WTC11 (cell line): ENCODE measurements at regions not wholly inside any gene's neighbourhood (a gene's known extent, or its start where the extent isn't known, plus 50 kb on each side); places are given as distances from the start of the nearest gene placed in this dataset.

Experiments used
- ATAC-seq: fragments of 200-7000 bp; cut with Tn5 transposase; 2 replicates; pipeline ENCODE4 v1.10.0; 2021; ENCODE audit warnings: mild to moderate bottlenecking, moderate library complexity
- CTCF ChIA-PET: fragments of 300-600 bp; sonication (Branson Sonifier 250); formaldehyde crosslinking; loops from one replicate; lab custom pipeline; 2021; ENCODE audit warnings: antibody characterized with exemption; lab: Charles Lee
- POLR2A ChIA-PET: fragments of 350-600 bp; sonication (Branson Sonifier 250); formaldehyde crosslinking; loops from one replicate; lab custom pipeline; 2021; ENCODE audit warnings: antibody characterized with exemption; lab: Charles Lee
- DNase-seq: peaks from one replicate; pipeline ENCODE4 v3.0.0; 2021; ENCODE audit warnings: low spot score
- H3K27ac Mint-ChIP-seq: 2 replicates; pipeline ENCODE4 v1.8.0; 2021; ENCODE audit warnings: mixed read lengths
- H3K27me3 Mint-ChIP-seq: 2 replicates; pipeline ENCODE4 v1.8.0; 2021; ENCODE audit warnings: low read depth, mild to moderate bottlenecking, moderate library complexity, mixed read lengths
- H3K36me3 Mint-ChIP-seq: 2 replicates; pipeline ENCODE4 v1.8.0; 2021; ENCODE audit warnings: mixed read lengths
- H3K4me1 Mint-ChIP-seq: 2 replicates; pipeline ENCODE4 v1.8.0; 2022; ENCODE audit warnings: mixed read lengths
- H3K4me3 Mint-ChIP-seq: 2 replicates; pipeline ENCODE4 v1.8.0; 2021; ENCODE audit warnings: mild to moderate bottlenecking, moderate library complexity, mixed read lengths
- H3K9me3 Mint-ChIP-seq: 2 replicates; pipeline ENCODE4 v1.8.0; 2021; ENCODE audit warnings: mixed read lengths
- CREB1 ChIP-seq: sonication (generic); formaldehyde crosslinking; IDR thresholded peaks from 2 replicates; pipeline ENCODE4 v1.8.0; 2023; ENCODE audit warnings: mild to moderate bottlenecking, missing genetic modification reagents
- ELF4 ChIP-seq: sonication (generic); formaldehyde crosslinking; IDR thresholded peaks from 2 replicates; pipeline ENCODE4 v1.8.1; 2022; ENCODE audit warnings: low read depth, mild to moderate bottlenecking, moderate library complexity, missing genetic modification reagents
- FOXJ3 ChIP-seq: sonication (generic); formaldehyde crosslinking; IDR thresholded peaks from 2 replicates; pipeline ENCODE4 v1.9.0; 2021; ENCODE audit warnings: missing genetic modification reagents, mild to moderate bottlenecking, borderline replicate concordance
- IRF2 ChIP-seq: sonication (generic); formaldehyde crosslinking; IDR thresholded peaks from 2 replicates; pipeline ENCODE4 v1.8.0; 2022; ENCODE audit warnings: low read depth, missing genetic modification reagents, borderline replicate concordance
- MXD4 ChIP-seq: fragments of 250-450 bp; sonication (Bioruptor Pico); IDR thresholded peaks from 2 replicates; pipeline ENCODE4 v1.8.0; 2021; ENCODE audit warnings: mild to moderate bottlenecking, moderate library complexity, borderline replicate concordance
- NR1H2 ChIP-seq: sonication (generic); formaldehyde crosslinking; IDR thresholded peaks from 2 replicates; pipeline ENCODE4 v1.9.0; 2021; ENCODE audit warnings: mild to moderate bottlenecking, moderate library complexity, missing genetic modification reagents
- OVOL2 ChIP-seq: fragments of 250-450 bp; sonication (Bioruptor Pico); IDR thresholded peaks from 2 replicates; pipeline ENCODE4 v1.9.0; 2021; ENCODE audit warnings: mild to moderate bottlenecking, borderline replicate concordance
- PRRX2 ChIP-seq: fragments of 250-450 bp; sonication (Bioruptor Pico); IDR thresholded peaks from 2 replicates; pipeline ENCODE4 v1.8.0; 2021; ENCODE audit warnings: mild to moderate bottlenecking
- SOX15 ChIP-seq: fragments of 250-450 bp; sonication (Bioruptor Pico); IDR thresholded peaks from 2 replicates; pipeline ENCODE4 v1.9.0; 2021; ENCODE audit warnings: mild to moderate bottlenecking
- SP1 ChIP-seq: sonication (generic); formaldehyde crosslinking; conservative IDR thresholded peaks from 2 replicates; pipeline ENCODE4 v1.8.1; 2022; ENCODE audit warnings: missing genetic modification reagents
- ZBTB21 ChIP-seq: sonication (generic); formaldehyde crosslinking; IDR thresholded peaks from 2 replicates; pipeline ENCODE4 v1.8.1; 2023; ENCODE audit warnings: mild to moderate bottlenecking, missing genetic modification reagents, borderline replicate concordance
- ZNF317 ChIP-seq: sonication (generic); formaldehyde crosslinking; IDR thresholded peaks from 2 replicates; pipeline ENCODE4 v1.8.1; 2023; ENCODE audit warnings: low read depth, mild to moderate bottlenecking, moderate library complexity, missing genetic modification reagents, borderline replicate concordance
- TF ChIP-seq, protein P1 (sequence below): sonication (generic); formaldehyde crosslinking; IDR thresholded peaks from 2 replicates; pipeline ENCODE4 v1.8.0; 2022; ENCODE audit warnings: mild to moderate bottlenecking, missing genetic modification reagents
- TF ChIP-seq, protein P2 (sequence below): sonication (generic); formaldehyde crosslinking; IDR thresholded peaks from 2 replicates; pipeline ENCODE4 v1.8.1; 2023; ENCODE audit warnings: mild to moderate bottlenecking, missing genetic modification reagents, borderline replicate concordance
- TF ChIP-seq, protein P3 (sequence below): sonication (generic); formaldehyde crosslinking; IDR thresholded peaks from 2 replicates; pipeline ENCODE4 v1.8.0; 2023; ENCODE audit warnings: missing genetic modification reagents, mild to moderate bottlenecking, borderline replicate concordance
- TF ChIP-seq, protein P4 (sequence below): sonication (generic); formaldehyde crosslinking; IDR thresholded peaks from 2 replicates; pipeline ENCODE4 v1.8.1; 2023; ENCODE audit warnings: mild to moderate bottlenecking, missing genetic modification reagents

DNA sequence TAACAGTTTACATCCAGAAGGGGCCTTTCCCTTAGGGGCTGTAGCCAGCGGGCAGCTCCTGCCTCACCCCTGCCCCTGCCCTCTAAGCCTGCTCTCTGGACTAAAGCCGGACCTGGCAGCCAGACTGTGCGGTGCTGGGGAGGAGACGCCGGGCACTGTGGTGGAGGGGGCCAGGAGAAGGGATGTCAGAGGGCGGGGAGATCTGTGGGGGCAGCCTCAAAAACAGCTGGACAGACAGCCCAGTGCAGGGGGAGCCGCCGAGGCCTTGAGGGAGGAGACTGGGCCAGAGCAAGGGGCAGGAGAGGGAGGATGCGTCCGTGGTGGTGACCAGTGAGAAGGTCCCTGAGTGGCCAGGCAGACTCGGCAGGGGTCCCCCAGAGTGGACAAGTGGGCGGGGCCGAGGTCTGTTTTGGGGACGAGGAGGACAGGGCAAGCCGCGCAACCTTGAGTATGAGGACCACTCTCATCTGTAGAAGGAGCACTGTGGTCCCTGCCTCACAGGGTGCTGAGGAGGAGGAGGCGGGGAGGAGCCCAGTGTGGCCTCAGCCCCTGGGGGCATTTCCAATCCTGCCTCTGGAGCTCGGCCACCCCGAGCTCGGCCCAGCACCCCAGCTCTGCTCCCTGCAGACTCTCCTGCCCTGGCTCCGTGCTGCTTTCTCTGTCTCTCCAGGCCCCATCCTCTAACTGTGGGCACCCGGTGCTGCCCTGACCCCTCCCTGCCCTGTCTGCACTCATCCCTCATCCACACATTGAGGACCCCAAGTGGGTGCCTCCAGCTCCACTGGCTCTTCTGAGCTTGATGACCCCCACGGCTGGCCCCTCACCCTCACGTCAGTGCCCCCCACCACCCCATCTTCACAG is 59.2 kb upstream of the NKX1-1 start:
- Mint-ChIP-seq H3K36me3 (peaks cover 5% of the 10 kb centered on the region; the same call in 1 of the 2 replicates), H3K9me3 (peaks cover 15% of the 10 kb centered on the region), H3K4me1 (peaks cover 8% of the 10 kb centered on the region), H3K27me3 (no peaks in the 10 kb centered on the region; the same call in 1 of the 2 replicates), H3K4me3 (no peak overlapping the region), H3K27ac (no peak overlapping the region)
- TF ChIP-seq, protein P1, sequence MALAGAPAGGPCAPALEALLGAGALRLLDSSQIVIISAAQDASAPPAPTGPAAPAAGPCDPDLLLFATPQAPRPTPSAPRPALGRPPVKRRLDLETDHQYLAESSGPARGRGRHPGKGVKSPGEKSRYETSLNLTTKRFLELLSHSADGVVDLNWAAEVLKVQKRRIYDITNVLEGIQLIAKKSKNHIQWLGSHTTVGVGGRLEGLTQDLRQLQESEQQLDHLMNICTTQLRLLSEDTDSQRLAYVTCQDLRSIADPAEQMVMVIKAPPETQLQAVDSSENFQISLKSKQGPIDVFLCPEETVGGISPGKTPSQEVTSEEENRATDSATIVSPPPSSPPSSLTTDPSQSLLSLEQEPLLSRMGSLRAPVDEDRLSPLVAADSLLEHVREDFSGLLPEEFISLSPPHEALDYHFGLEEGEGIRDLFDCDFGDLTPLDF (CRISPR knock-in tag): no peak
- TF ChIP-seq, protein P2, sequence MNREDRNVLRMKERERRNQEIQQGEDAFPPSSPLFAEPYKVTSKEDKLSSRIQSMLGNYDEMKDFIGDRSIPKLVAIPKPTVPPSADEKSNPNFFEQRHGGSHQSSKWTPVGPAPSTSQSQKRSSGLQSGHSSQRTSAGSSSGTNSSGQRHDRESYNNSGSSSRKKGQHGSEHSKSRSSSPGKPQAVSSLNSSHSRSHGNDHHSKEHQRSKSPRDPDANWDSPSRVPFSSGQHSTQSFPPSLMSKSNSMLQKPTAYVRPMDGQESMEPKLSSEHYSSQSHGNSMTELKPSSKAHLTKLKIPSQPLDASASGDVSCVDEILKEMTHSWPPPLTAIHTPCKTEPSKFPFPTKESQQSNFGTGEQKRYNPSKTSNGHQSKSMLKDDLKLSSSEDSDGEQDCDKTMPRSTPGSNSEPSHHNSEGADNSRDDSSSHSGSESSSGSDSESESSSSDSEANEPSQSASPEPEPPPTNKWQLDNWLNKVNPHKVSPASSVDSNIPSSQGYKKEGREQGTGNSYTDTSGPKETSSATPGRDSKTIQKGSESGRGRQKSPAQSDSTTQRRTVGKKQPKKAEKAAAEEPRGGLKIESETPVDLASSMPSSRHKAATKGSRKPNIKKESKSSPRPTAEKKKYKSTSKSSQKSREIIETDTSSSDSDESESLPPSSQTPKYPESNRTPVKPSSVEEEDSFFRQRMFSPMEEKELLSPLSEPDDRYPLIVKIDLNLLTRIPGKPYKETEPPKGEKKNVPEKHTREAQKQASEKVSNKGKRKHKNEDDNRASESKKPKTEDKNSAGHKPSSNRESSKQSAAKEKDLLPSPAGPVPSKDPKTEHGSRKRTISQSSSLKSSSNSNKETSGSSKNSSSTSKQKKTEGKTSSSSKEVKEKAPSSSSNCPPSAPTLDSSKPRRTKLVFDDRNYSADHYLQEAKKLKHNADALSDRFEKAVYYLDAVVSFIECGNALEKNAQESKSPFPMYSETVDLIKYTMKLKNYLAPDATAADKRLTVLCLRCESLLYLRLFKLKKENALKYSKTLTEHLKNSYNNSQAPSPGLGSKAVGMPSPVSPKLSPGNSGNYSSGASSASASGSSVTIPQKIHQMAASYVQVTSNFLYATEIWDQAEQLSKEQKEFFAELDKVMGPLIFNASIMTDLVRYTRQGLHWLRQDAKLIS (CRISPR knock-in tag): no peak
- TF ChIP-seq MXD4 (CRISPR knock-in tag): no peak
- no peak for TF ChIP-seq FOXJ3 (CRISPR knock-in tag)
- no peak for TF ChIP-seq SOX15 (CRISPR knock-in tag)
- TF ChIP-seq ZBTB21 (CRISPR knock-in tag): no peak
- TF ChIP-seq PRRX2 (CRISPR knock-in tag): no peak
- TF ChIP-seq, protein P3, sequence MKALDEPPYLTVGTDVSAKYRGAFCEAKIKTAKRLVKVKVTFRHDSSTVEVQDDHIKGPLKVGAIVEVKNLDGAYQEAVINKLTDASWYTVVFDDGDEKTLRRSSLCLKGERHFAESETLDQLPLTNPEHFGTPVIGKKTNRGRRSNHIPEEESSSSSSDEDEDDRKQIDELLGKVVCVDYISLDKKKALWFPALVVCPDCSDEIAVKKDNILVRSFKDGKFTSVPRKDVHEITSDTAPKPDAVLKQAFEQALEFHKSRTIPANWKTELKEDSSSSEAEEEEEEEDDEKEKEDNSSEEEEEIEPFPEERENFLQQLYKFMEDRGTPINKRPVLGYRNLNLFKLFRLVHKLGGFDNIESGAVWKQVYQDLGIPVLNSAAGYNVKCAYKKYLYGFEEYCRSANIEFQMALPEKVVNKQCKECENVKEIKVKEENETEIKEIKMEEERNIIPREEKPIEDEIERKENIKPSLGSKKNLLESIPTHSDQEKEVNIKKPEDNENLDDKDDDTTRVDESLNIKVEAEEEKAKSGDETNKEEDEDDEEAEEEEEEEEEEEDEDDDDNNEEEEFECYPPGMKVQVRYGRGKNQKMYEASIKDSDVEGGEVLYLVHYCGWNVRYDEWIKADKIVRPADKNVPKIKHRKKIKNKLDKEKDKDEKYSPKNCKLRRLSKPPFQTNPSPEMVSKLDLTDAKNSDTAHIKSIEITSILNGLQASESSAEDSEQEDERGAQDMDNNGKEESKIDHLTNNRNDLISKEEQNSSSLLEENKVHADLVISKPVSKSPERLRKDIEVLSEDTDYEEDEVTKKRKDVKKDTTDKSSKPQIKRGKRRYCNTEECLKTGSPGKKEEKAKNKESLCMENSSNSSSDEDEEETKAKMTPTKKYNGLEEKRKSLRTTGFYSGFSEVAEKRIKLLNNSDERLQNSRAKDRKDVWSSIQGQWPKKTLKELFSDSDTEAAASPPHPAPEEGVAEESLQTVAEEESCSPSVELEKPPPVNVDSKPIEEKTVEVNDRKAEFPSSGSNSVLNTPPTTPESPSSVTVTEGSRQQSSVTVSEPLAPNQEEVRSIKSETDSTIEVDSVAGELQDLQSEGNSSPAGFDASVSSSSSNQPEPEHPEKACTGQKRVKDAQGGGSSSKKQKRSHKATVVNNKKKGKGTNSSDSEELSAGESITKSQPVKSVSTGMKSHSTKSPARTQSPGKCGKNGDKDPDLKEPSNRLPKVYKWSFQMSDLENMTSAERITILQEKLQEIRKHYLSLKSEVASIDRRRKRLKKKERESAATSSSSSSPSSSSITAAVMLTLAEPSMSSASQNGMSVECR (CRISPR knock-in tag): no peak
- no peak for TF ChIP-seq ZNF317 (CRISPR knock-in tag)
- no peak for TF ChIP-seq NR1H2 (CRISPR knock-in tag)
- TF ChIP-seq ELF4 (CRISPR knock-in tag): no peak
- no peak for TF ChIP-seq SP1 (CRISPR knock-in tag)
- TF ChIP-seq CREB1 (CRISPR knock-in tag): no peak
- no peak for TF ChIP-seq IRF2 (CRISPR knock-in tag)
- no peak for TF ChIP-seq OVOL2 (CRISPR knock-in tag)
- TF ChIP-seq, protein P4, sequence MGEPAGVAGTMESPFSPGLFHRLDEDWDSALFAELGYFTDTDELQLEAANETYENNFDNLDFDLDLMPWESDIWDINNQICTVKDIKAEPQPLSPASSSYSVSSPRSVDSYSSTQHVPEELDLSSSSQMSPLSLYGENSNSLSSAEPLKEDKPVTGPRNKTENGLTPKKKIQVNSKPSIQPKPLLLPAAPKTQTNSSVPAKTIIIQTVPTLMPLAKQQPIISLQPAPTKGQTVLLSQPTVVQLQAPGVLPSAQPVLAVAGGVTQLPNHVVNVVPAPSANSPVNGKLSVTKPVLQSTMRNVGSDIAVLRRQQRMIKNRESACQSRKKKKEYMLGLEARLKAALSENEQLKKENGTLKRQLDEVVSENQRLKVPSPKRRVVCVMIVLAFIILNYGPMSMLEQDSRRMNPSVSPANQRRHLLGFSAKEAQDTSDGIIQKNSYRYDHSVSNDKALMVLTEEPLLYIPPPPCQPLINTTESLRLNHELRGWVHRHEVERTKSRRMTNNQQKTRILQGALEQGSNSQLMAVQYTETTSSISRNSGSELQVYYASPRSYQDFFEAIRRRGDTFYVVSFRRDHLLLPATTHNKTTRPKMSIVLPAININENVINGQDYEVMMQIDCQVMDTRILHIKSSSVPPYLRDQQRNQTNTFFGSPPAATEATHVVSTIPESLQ: no peak
- ChIA-PET POLR2A (interaction anchor here (0.5 kb wide), 1 partner anchor 216 kb away, joined by 8 read pairs; no protein-coding TSS in a partner anchor), CTCF (interaction anchor here (0.5 to 1.0 kb wide), 3 partner anchors 46 to 109 kb away, joined by 4 read pairs; no protein-coding TSS in a partner anchor)
- ATAC-seq (no peak), DNase-seq (no peak)
